ENCODE measurements at regions not wholly inside any gene's neighbourhood (a gene's known extent, or its start where the extent isn't known, plus 50 kb on each side); places are given as distances from the start of the nearest gene placed in this dataset.

DNA sequence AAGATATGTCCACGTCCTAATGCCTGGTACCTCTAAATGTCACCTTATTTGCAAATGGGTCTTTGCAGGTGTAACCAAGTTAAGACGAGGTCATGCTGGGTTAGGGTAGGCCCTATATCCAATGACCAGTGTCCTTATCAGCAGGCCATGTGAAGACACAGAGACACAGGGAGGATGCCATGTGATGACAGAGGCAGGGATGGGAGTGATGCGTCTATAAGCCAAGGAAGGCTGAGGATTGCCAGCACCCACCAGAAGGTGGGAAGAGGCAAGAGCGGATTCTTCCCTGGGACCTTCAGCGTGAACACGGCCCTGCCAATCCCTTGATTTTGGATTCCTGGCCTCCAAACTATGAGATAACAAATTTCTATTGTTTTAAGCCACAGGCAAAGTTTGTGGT, 123.4 kb upstream of the CXCL14 start:
- DNase-seq (ENCODE audit: low spot score) = no peak

- DNase-seq (ENCODE audit: low spot score) = no peak
These were observed 121.9 kb upstream of the CXCL14 start for GRCh38 chr5:135700731-135701130.

GRCh38 chr5:135697959-135698345, 119.2 kb upstream of the CXCL14 start:
- no peak for DNase-seq (ENCODE audit: low spot score)

DNA sequence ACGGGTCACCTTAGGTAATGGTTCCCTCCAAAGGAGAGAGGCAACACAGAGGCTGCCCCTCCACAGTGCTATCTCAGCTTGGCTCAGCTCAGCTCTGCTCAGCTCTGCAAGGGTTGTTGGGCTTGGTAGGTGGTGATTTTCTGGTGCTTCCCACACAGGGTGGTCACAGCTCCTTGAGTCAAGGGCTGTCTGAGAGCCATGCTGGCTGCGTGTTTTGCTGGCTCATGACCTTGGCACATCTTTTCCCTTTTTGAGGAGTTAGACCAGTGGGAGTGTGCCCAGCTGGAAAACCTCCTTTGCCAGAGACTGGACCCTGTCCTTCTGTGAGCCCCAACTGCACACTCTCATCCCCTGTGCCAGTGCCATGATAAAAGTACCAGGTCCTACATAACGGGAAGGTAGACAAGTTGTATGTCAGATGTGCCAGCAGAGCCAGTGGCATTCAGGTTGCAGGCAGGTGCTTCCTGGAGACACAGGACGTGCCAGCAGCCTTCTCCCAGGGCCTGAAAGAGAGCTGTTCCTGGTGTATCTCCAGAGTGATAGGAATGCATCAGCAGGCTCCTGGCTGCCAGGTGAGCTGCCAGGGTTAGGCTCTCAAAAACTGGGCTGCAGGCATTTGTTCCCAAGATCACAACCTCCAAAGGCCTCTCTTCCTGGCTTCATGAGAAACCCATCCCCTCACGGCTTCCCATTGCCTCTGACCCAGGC, 118.6 kb upstream of the CXCL14 start:
- DNase-seq (ENCODE audit: low spot score) = no peak

- no peak for DNase-seq (ENCODE audit: low spot score)
These were observed 117.5 kb upstream of the CXCL14 start for GRCh38 chr5:135696317-135696716.

DNA sequence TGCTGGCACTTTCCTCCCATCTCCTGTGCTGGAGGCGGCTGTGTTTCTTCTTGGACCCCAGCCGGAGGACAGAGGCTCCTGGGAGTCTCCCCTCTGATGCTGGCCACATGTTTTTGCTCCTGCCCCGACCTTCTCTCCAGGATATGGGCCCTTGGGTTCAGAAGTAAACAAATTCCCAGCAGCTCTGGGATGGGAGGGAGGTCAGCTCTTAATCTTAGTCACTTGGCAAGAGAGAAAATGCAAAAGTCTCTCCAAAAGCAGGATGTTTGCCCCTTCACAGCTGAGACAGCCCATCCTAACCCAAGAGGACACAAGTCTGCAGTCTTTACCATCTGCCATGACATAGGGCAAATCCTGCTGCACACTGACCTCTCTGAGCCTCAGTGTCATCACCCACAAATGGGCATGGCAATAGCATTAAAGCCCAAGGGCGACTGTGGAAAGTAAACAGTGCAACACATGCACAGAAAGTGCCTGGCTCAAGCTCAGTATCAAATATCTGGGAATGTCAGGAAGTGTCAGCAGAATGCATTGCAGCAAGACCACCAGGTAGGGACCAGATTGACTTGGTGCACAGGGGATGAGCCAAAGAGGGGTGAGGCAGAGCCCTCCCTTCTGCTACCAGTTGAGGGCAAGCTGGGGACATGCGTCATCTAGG, 117.0 kb upstream of the CXCL14 start:
- DNase-seq (ENCODE audit: low spot score) = no peak

GRCh38 chr5:135694906-135695305, 116.1 kb upstream of the CXCL14 start:
- DNase-seq (ENCODE audit: low spot score) = no peak

DNA sequence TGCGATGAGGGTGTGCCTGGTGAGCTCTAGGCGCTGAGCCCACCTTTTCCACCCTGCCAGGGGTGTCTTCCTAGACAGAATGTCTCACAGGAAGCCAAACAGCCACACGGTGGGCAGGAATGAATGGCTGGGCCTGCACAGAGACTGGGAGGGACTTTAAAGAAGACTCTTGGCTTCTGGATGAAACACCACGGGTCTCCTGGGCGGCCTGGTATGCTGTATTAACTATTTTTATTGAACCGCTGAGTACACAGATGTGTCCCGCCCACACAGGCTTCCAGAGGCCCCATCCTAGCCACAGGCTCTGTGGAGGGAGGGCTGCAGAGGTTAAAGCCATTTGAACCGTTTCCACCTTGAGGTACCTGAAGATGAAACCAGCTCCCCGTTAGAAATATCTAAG, 115.2 kb upstream of the CXCL14 start:
- DNase-seq (ENCODE audit: low spot score) = no peak

GRCh38 chr5:135693371-135693955, 114.7 kb upstream of the CXCL14 start:
- no peak for DNase-seq (ENCODE audit: low spot score)

DNA sequence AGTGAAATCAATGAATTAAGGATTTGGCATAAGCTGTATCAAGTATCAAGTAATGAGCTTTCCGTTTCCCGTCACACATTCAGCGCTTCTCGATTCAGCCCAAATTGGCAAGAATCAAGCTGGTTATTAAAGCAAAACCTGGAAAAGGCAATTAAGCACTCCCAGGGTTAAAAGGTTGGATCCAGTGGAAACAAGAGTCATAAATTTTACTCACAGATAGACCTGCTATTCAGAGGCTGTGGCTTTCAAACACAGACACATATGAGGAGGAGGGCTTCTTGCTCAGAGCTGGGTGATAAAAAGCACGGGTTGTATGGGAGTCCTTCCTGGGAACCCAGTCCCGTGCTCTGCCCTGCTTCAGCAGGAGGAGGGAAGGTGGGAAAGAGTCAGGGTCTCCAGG, 112.3 kb upstream of the CXCL14 start:
- DNase-seq (ENCODE audit: low spot score) = no peak

DNA sequence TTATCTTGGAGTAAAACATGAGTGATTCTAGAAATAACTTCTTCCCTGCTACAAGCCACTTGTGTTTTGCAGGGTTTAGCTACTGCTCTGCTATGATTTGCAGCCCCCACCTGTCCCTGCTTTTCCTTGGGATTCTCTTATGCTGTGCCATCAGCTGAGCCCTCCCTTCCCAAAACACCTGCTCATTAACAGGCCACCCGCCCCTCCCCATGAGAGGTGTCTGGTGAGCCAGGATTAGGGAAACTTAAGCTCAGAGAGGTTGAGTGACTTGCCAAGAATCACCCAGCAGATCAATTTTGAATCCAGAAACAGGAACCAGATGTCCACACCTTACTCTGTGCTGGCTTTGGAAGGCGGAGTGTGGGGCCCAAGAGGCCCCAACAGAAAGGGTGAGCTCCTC, 111.7 kb upstream of the CXCL14 start:
- no peak for DNase-seq (ENCODE audit: low spot score)

GRCh38 chr5:135689506-135689905, 110.7 kb upstream of the CXCL14 start:
- DNase-seq (ENCODE audit: low spot score) = no peak

- DNase-seq (ENCODE audit: low spot score) = no peak
These were observed 109.6 kb upstream of the CXCL14 start for GRCh38 chr5:135688385-135688784.

DNA sequence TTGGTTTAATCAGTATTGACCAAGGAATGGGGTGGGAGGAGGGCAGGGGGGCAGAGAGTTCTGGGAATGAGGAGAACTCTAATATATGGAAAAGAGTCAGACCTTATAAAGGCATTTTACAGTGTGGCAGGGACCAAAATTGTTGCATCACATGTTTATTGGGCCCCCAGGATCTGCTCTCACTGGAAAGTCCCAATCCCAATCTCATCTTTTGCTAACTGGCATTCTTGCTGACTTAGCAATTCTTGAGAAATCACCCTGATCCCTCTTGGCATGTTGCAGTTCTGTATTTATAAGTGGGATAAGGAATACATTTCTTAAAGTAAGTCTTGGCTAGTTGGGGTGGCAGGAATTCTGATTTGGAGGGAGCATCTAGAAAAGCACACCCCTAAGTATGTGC, 104.4 kb upstream of the CXCL14 start:
- DNase-seq (ENCODE audit: low spot score) = no peak

- DNase-seq (ENCODE audit: low spot score) = no peak
These were observed 101.9 kb upstream of the CXCL14 start for GRCh38 chr5:135680713-135681112.

- DNase-seq (ENCODE audit: low spot score) = no peak
These were observed 100.0 kb upstream of the CXCL14 start for GRCh38 chr5:135678640-135679268.

DNA sequence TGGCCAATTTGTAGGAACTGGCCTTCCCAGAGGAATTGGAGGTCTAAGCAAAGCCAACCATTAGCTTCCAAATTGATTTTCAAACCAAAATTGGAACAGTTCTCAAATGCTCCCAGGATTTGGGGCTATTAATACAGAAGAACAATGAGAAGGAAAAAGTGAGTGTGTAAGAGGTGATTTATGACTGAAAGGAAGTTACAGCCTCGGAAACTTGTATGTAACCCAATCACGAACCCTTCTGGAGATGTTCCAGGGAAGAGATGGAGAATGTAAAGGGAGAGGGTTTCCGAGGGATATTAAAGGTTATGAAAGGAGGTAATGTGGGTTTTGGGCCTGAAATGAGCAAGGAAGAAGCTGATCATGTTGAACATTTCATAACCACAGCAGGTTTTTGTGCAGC, 93.2 kb upstream of the CXCL14 start:
- no peak for DNase-seq (ENCODE audit: low spot score)

- DNase-seq (ENCODE audit: low spot score) = no peak
These were observed 92.4 kb upstream of the CXCL14 start for GRCh38 chr5:135671052-135671705.

DNA sequence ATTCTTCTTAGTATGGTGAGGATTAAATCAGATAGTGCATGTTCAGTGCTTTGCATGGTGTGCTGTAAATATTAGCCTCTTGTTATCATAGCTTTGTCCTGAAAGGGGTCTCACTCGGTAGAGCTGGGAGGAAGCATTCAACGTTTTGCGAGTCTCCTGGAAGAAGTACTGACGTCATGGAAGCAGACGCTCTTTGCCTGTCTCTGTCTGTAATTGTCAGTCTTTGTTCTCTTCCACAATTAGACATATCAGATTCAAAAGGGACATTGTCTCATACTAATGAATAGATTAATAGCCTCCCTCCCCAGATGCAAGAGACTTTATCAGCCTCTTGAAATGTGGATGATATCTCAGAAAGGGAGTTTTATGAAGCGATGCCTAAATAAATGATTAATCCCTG, 91.8 kb upstream of the CXCL14 start:
- no peak for DNase-seq (ENCODE audit: low spot score)

GRCh38 chr5:135669416-135669815, 90.6 kb upstream of the CXCL14 start:
- DNase-seq (ENCODE audit: low spot score) = no peak

GRCh38 chr5:135667673-135668072, 88.9 kb upstream of the CXCL14 start:
- DNase-seq (ENCODE audit: low spot score) = no peak

DNA sequence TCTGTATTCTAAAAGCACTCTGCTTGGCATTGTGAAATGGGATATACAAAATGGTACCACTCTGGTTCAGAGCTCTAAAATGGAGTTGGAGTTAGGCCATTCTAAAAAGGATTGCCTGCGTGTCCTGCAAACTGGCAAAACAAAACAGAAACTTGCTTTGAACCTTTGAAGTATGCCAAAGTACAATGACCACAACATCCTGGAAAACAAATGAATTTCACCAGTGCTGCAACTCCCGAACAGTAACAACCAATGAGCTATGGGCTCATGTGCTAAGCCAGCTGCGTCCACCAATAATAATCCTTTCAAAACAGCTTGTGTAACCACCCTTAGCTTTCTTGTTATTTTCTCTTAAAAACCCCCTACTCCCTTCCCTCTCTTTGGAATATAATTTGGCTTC, 88.4 kb upstream of the CXCL14 start:
- DNase-seq (ENCODE audit: low spot score) = no peak

DNA sequence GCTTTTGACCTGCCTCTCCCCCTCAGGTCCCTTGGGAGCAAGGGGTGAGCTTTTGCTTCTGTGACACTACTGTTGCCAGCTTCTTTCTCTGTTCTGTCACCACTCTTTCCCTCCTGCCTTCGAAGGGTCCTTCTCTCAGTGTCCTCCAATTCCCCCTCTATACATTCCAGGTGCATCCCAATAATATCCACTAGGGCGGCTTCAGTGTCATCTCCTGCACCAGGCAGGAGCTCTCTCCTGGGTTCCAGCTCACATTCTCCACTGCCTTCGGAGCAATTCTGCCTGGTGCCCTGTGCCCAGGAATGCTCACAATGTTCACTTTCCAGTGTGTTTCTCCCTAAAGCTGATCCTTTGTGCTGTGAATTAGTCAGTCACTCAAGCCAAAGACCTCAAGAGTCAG, 83.9 kb upstream of the CXCL14 start:
- no peak for DNase-seq (ENCODE audit: low spot score)
